Trophoblast cell (in vitro differentiated cells and primary cell): ENCODE measurements at regions not wholly inside any gene's neighbourhood (a gene's known extent, or its start where the extent isn't known, plus 50 kb on each side); places are given as distances from the start of the nearest gene placed in this dataset.

Experiments used
- DNase-seq, 2 donors: peaks; one replicate each; pipeline ENCODE4 v3.0.0-alpha.2; 2016
- H2AFZ ChIP-seq: 2 replicates; pipeline ENCODE4 v1.6.1; 2013; ENCODE audit warnings: low read length, moderate library complexity, mild to moderate bottlenecking; ENCODE audit not compliant: insufficient read depth, poor library complexity
- H2AK5ac ChIP-seq: 2 replicates; pipeline ENCODE4 v1.6.1; 2013; ENCODE audit warnings: mild to moderate bottlenecking, low read length
- H2BK120ac ChIP-seq: 2 replicates; pipeline ENCODE4 v1.6.1; 2013; ENCODE audit warnings: low read length, mild to moderate bottlenecking, moderate library complexity; ENCODE audit not compliant: insufficient read depth, poor library complexity
- H2BK12ac ChIP-seq: 2 replicates; pipeline ENCODE4 v1.6.1; 2013; ENCODE audit warnings: mild to moderate bottlenecking, low read length, moderate library complexity
- H2BK5ac ChIP-seq: 2 replicates; pipeline ENCODE4 v1.6.1; 2013; ENCODE audit warnings: low read length, low read depth, moderate library complexity, mild to moderate bottlenecking; ENCODE audit not compliant: poor library complexity
- H3K14ac ChIP-seq: 2 replicates; pipeline ENCODE4 v1.6.1; 2013; ENCODE audit warnings: mild to moderate bottlenecking, low read length
- H3K18ac ChIP-seq: 2 replicates; pipeline ENCODE4 v1.6.1; 2013; ENCODE audit warnings: mild to moderate bottlenecking, low read length
- H3K23ac ChIP-seq: 2 replicates; pipeline ENCODE4 v1.6.1; 2013; ENCODE audit warnings: low read length
- H3K27ac ChIP-seq: 2 replicates; pipeline ENCODE4 v1.5.1; 2013; ENCODE audit warnings: low read depth, mild to moderate bottlenecking, inconsistent platforms, low read length, moderate library complexity
- H3K27me3 ChIP-seq: 2 replicates; pipeline ENCODE4 v1.6.1; 2013; ENCODE audit warnings: inconsistent platforms, mild to moderate bottlenecking, low read length, moderate library complexity; ENCODE audit not compliant: insufficient read depth
- H3K36me3 ChIP-seq, 2 experiments: 1 replicate in 1 of 2; 2 replicates in 1 of 2; pipeline ENCODE4 v1.6.1; 2013; ENCODE audit warnings: low read length in 2 of 2, mild to moderate bottlenecking in 2 of 2, moderate library complexity in 1 of 2; ENCODE audit not compliant: insufficient read depth in 2 of 2, control insufficient read depth in 1 of 2
- H3K4ac ChIP-seq: 2 replicates; pipeline ENCODE4 v1.6.1; 2013; ENCODE audit warnings: low read depth, mild to moderate bottlenecking, low read length, moderate library complexity
- H3K4me1 ChIP-seq, 2 experiments: 1 replicate in 1 of 2; 2 replicates in 1 of 2; pipeline ENCODE4 v1.6.1; 2013; ENCODE audit warnings: low read length in 2 of 2, mild to moderate bottlenecking in 2 of 2, moderate library complexity in 1 of 2; ENCODE audit not compliant: insufficient read depth in 2 of 2, control insufficient read depth in 1 of 2
- H3K4me2 ChIP-seq: 2 replicates; pipeline ENCODE4 v1.6.1; 2013; ENCODE audit warnings: inconsistent platforms, mild to moderate bottlenecking, low read length, moderate library complexity
- H3K4me3 ChIP-seq: 2 replicates; pipeline ENCODE4 v1.5.1; 2013; ENCODE audit warnings: mild to moderate bottlenecking, low read depth, low read length, inconsistent platforms
- H3K79me1 ChIP-seq: one replicate; pipeline ENCODE4 v1.6.1; 2013; ENCODE audit warnings: low read length
- H3K79me2 ChIP-seq: 2 replicates; pipeline ENCODE4 v1.6.1; 2013; ENCODE audit warnings: low read length, mild to moderate bottlenecking; ENCODE audit not compliant: control insufficient read depth, insufficient read depth, poor library complexity
- H3K9ac ChIP-seq: 2 replicates; pipeline ENCODE4 v1.6.1; 2013; ENCODE audit warnings: mild to moderate bottlenecking, low read length
- H3K9me3 ChIP-seq: 2 replicates; pipeline ENCODE4 v1.6.1; 2013; ENCODE audit warnings: low read depth, mild to moderate bottlenecking, control low read depth, inconsistent platforms, low read length; ENCODE audit not compliant: insufficient read depth
- H4K12ac ChIP-seq: 2 replicates; pipeline ENCODE4 v1.6.1; 2013; ENCODE audit warnings: low read depth, mild to moderate bottlenecking, low read length, moderate library complexity
- H4K8ac ChIP-seq: 2 replicates; pipeline ENCODE4 v1.6.1; 2013; ENCODE audit warnings: low read depth, mild to moderate bottlenecking, low read length, moderate library complexity
- H4K91ac ChIP-seq: one replicate; pipeline ENCODE4 v1.6.1; 2013; ENCODE audit warnings: low read depth, mild to moderate bottlenecking, low read length, moderate library complexity
- WGBS: extraction: QIAGEN DNeasy Blood & Tissue Kit; methylation state at CpG from one replicate; pipeline ENCODE4 v1.1.7; 2013; ENCODE audit warnings: missing lambda C conversion rate; ENCODE audit not compliant: insufficient read length, insufficient coverage; ENCODE audit errors: extremely low coverage; 5-methylcytosine and 5-hydroxymethylcytosine counted together

GRCh38 chr5:90174236-90174635 is 235.3 kb downstream of the CETN3 start:
- Histone ChIP-seq H2BK5ac (no peak overlapping the region), H3K9ac (no peak overlapping the region), H2AFZ (no peak overlapping the region), H3K4ac (no peak overlapping the region), H3K79me2 (no peaks in the 10 kb centered on the region), H2BK120ac (no peak overlapping the region), H2BK12ac (no peak overlapping the region), H4K91ac (no peak overlapping the region), H3K4me3 (no peak overlapping the region), H3K23ac (no peak overlapping the region), H3K9me3 (no peaks in the 10 kb centered on the region), H3K36me3 (no peaks in the 10 kb centered on the region), H4K8ac (no peak overlapping the region), H4K12ac (no peak overlapping the region), H3K4me1 (no peaks in the 10 kb centered on the region), H3K27me3 (no peaks in the 10 kb centered on the region), H2AK5ac (no peak overlapping the region), H3K79me1 (no peaks in the 10 kb centered on the region), H3K18ac (no peak overlapping the region), H3K27ac (no peak overlapping the region), H3K4me2 (no peak overlapping the region), H3K14ac (no peak overlapping the region)
- WGBS, result no CpG with 5 or more reads among the region's 4 CpGs
- DNase-seq, result no peak

- no peak overlapping the region for H2BK120ac ChIP-seq
- no peaks in the 10 kb centered on the region for H3K79me1 ChIP-seq
- H3K18ac ChIP-seq, result no peak overlapping the region
- no peak for DNase-seq
- no peak overlapping the region for H3K14ac ChIP-seq
- no peaks in the 10 kb centered on the region for H3K27me3 ChIP-seq
- H3K23ac ChIP-seq, result no peak overlapping the region
- no peak overlapping the region for H3K4me2 ChIP-seq
- H2AK5ac ChIP-seq, result no peak overlapping the region
- no peaks in the 10 kb centered on the region for H3K79me2 ChIP-seq
- H3K4me3 ChIP-seq, result no peak overlapping the region
- no peak overlapping the region for H4K91ac ChIP-seq
- H2BK5ac ChIP-seq, result no peak overlapping the region
- H3K36me3 ChIP-seq, result no peaks in the 10 kb centered on the region
- H3K4me1 ChIP-seq, result no peaks in the 10 kb centered on the region
- no peak overlapping the region for H3K9ac ChIP-seq
- no peak overlapping the region for H3K4ac ChIP-seq
- no peaks in the 10 kb centered on the region for H3K9me3 ChIP-seq
- no peak overlapping the region for H3K27ac ChIP-seq
- H2BK12ac ChIP-seq, result no peak overlapping the region
- no CpG with 5 or more reads among the region's 1 CpG for whole genome bisulfite sequencing
- no peak overlapping the region for H2AFZ ChIP-seq
- H4K8ac ChIP-seq, result no peak overlapping the region
- H4K12ac ChIP-seq, result no peak overlapping the region
Measured at GRCh38 chr5:90173299-90174030, 236.1 kb downstream of the CETN3 start.

GRCh38 chr5:90171466-90171865 is 238.1 kb downstream of the CETN3 start:
- Histone ChIP-seq H3K27ac (no peak overlapping the region), H3K18ac (no peak overlapping the region), H3K27me3 (no peaks in the 10 kb centered on the region), H2BK5ac (no peak overlapping the region), H3K9ac (no peak overlapping the region), H2BK12ac (no peak overlapping the region), H2AK5ac (no peak overlapping the region), H3K4me2 (no peak overlapping the region), H4K12ac (no peak overlapping the region), H2AFZ (no peak overlapping the region), H3K4ac (no peak overlapping the region), H3K36me3 (no peaks in the 10 kb centered on the region), H3K79me2 (no peaks in the 10 kb centered on the region), H3K14ac (no peak overlapping the region), H3K79me1 (no peaks in the 10 kb centered on the region), H2BK120ac (no peak overlapping the region), H3K4me1 (no peaks in the 10 kb centered on the region), H3K4me3 (no peak overlapping the region), H3K23ac (no peak overlapping the region), H4K91ac (no peak overlapping the region), H4K8ac (no peak overlapping the region), H3K9me3 (no peaks in the 10 kb centered on the region)
- no CpG with 5 or more reads among the region's 1 CpG for WGBS
- DNase-seq, result no peak

- Histone ChIP-seq H2AK5ac (no peak overlapping the region), H2BK5ac (no peak overlapping the region), H2BK120ac (no peak overlapping the region), H3K79me2 (no peaks in the 10 kb centered on the region), H4K8ac (no peak overlapping the region), H3K4ac (no peak overlapping the region), H3K9ac (no peak overlapping the region), H3K4me1 (no peaks in the 10 kb centered on the region), H3K18ac (no peak overlapping the region), H3K23ac (no peak overlapping the region), H3K27me3 (no peaks in the 10 kb centered on the region), H4K91ac (no peak overlapping the region), H3K4me3 (no peak overlapping the region), H3K79me1 (no peaks in the 10 kb centered on the region), H3K27ac (no peak overlapping the region), H2AFZ (no peak overlapping the region), H3K9me3 (no peaks in the 10 kb centered on the region), H2BK12ac (no peak overlapping the region), H3K36me3 (no peaks in the 10 kb centered on the region), H3K4me2 (no peak overlapping the region), H3K14ac (no peak overlapping the region), H4K12ac (no peak overlapping the region)
- DNase-seq, result no peak
- no CpG with 5 or more reads among the region's 1 CpG for WGBS
Measured at GRCh38 chr5:90170261-90170660, 239.3 kb downstream of the CETN3 start.
